ENCODE measurements at regions not wholly inside any gene's neighbourhood (a gene's known extent, or its start where the extent isn't known, plus 50 kb on each side); places are given as distances from the start of the nearest gene placed in this dataset.

GRCh38 chr3:102226463-102226862 lies 208.4 kb upstream of the ZPLD1 start:
- TF ChIP-seq CTCF (IDR thresholded peaks at IDR 0.05 in 8 of 11, conservative IDR thresholded peaks at IDR 0.05 in 3 of 11) (no peak), POLR2AphosphoS5 (IDR thresholded peaks at IDR 0.05) (no peak), POLR2A (IDR thresholded peaks at IDR 0.05) (no peak)
- Histone ChIP-seq H3K4me1 (peaks cover 0 to 51% (median 22%) of the 10 kb centered on the region in 6 donors), H3K4me3 (no peak overlapping the region), H3K36me3 (no peaks in the 10 kb centered on the region), H3K9me3 (no peaks in the 10 kb centered on the region), H3K27me3 (replicated peaks in 1 of 7) (peaks cover 0 to 4% (median 0%) of the 10 kb centered on the region in 7 donors), H3K27ac (no peak overlapping the region)
- intact Hi-C loops (cut with DNase I; ENCODE audit: low total_unique reads), result loop anchor here (5.0 kb wide), 1 partner anchor 311 kb away; no protein-coding TSS in a partner anchor
- WGBS, 5 donors, result 71 to 91% (median 79%) methylated on average over 1 of the region's 1 CpG
- no peak for DNase-seq

DNA sequence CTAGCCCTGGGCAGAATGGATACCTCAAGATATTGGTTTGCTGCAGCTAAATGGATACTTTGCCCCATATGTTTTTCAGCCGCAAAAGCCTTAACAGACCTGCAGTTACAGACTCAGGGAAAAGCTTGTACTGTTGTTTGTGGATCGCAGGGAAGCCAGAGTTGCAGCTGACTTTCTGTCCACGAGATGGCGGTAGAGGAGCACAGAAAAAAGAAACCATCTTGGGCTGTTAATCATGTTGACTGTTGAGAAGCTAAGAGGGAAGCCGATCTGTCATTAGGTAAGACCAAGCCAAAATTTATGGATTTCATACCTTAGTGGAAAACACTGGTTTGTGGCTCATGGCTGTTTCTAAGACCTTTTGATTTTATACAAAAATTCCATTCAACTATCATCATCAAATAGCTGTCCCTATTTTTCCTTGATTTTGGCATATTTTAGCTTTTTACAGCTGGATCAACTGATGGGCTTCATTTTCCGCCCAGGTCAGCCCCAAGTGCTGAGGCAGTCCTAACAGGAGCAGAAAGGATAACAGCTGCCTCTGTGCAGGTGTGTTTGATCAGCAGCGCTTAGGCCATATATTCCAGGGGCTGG lies 205.7 kb upstream of the ZPLD1 start:
- H3K27ac ChIP-seq, result no peak overlapping the region
- peaks cover 0 to 4% (median 0%) of the 10 kb centered on the region in 7 donors for H3K27me3 ChIP-seq (replicated peaks in 1 of 7)
- TF ChIP-seq POLR2A (IDR thresholded peaks at IDR 0.05) (no peak), POLR2AphosphoS5 (IDR thresholded peaks at IDR 0.05) (no peak), CTCF (IDR thresholded peaks at IDR 0.05 in 8 of 11, conservative IDR thresholded peaks at IDR 0.05 in 3 of 11) (peak; percentile 87 to 95 (median 92))
- 26 to 31% (median 30%) methylated on average over 7 of the region's 7 CpGs for WGBS, 5 donors
- H3K36me3 ChIP-seq, result no peaks in the 10 kb centered on the region
- peaks cover 0 to 43% (median 17%) of the 10 kb centered on the region in 6 donors for H3K4me1 ChIP-seq
- H3K4me3 ChIP-seq, result no peak overlapping the region
- no peak for DNase-seq
- intact Hi-C loops (cut with DNase I; ENCODE audit: low total_unique reads), result loop anchor here (5.0 kb wide), 1 partner anchor 308 kb away; no protein-coding TSS in a partner anchor
- no peaks in the 10 kb centered on the region for H3K9me3 ChIP-seq

DNA sequence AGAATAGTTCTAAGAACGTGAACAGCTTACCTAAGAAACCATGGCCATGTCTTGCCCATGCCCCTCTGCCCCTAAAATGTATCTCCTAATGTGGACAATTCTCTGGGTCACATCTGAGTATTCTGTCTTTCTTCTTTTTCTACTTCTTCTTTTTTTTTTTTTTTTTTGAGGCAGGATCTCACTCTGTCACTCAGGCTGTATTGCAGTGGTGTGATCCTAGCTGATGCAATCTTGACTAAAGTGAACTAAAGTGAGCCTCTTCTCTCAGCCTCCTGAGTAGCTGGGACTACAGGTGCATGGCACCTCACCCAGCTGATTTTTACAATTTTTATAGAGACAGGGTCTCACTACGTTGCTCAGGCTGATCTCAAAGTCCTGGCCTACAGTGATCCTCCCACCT lies 204.8 kb upstream of the ZPLD1 start:
- no peak overlapping the region for H3K27ac ChIP-seq
- WGBS, 5 donors, result 87 to 98% (median 89%) methylated on average over 2 of the region's 2 CpGs
- no peaks in the 10 kb centered on the region for H3K9me3 ChIP-seq
- H3K27me3 ChIP-seq (replicated peaks in 1 of 7), result peaks cover 0 to 4% (median 0%) of the 10 kb centered on the region in 7 donors
- H3K36me3 ChIP-seq, result no peaks in the 10 kb centered on the region
- no peak overlapping the region for H3K4me3 ChIP-seq
- TF ChIP-seq POLR2AphosphoS5 (IDR thresholded peaks at IDR 0.05) (no peak), CTCF (IDR thresholded peaks at IDR 0.05 in 8 of 11, conservative IDR thresholded peaks at IDR 0.05 in 3 of 11) (no peak), POLR2A (IDR thresholded peaks at IDR 0.05) (no peak)
- no peak for DNase-seq
- H3K4me1 ChIP-seq, result peaks cover 0 to 43% (median 22%) of the 10 kb centered on the region in 6 donors
- intact Hi-C loops (cut with DNase I; ENCODE audit: low total_unique reads), result no loop called here

GRCh38 chr3:102233881-102234280 lies 200.9 kb upstream of the ZPLD1 start:
- Histone ChIP-seq H3K4me3 (no peak overlapping the region), H3K4me1 (peaks cover 0 to 46% (median 20%) of the 10 kb centered on the region in 6 donors), H3K27ac (no peak overlapping the region), H3K36me3 (no peaks in the 10 kb centered on the region), H3K27me3 (replicated peaks in 1 of 7) (no peaks in the 10 kb centered on the region), H3K9me3 (no peaks in the 10 kb centered on the region)
- DNase-seq, result no peak
- TF ChIP-seq POLR2A (IDR thresholded peaks at IDR 0.05), result no peak
- intact Hi-C loops (cut with DNase I; ENCODE audit: low total_unique reads), result no loop called here
- 48 to 71% (median 60%) methylated on average over 1 of the region's 1 CpG for WGBS, 5 donors

Measured in spleen (tissue), 11 donors.